ENCODE measurements at regions not wholly inside any gene's neighbourhood (a gene's known extent, or its start where the extent isn't known, plus 50 kb on each side); places are given as distances from the start of the nearest gene placed in this dataset.

DNA sequence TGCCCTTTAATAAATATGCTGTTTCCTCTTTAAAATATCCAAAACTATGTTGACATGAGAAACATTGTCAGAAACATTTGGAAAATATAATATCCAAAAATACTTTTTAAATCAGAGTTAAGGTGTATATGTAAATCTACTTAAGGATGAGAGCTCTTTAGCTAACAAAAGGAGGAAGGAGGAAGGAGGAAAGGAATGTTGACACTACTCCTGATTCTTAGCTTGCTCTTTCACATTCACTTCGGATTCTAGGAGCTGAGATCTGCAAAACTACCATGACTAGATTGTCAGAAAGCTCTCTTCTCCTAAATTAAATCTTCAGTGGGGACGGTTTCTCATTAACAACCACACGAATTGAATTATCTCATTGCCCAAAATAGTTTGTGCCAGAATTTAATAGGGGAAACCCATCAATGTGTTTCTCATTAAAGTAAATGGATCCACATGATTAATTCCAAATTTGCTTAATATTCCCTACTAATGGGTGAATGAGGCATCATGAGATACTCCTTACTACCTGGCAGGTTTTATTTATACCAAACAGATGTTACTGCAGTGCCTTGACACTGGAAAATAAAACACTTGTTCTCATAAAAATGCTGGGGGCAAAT is 509.1 kb downstream of the MBD2 start:
- TF ChIP-seq, protein P1, sequence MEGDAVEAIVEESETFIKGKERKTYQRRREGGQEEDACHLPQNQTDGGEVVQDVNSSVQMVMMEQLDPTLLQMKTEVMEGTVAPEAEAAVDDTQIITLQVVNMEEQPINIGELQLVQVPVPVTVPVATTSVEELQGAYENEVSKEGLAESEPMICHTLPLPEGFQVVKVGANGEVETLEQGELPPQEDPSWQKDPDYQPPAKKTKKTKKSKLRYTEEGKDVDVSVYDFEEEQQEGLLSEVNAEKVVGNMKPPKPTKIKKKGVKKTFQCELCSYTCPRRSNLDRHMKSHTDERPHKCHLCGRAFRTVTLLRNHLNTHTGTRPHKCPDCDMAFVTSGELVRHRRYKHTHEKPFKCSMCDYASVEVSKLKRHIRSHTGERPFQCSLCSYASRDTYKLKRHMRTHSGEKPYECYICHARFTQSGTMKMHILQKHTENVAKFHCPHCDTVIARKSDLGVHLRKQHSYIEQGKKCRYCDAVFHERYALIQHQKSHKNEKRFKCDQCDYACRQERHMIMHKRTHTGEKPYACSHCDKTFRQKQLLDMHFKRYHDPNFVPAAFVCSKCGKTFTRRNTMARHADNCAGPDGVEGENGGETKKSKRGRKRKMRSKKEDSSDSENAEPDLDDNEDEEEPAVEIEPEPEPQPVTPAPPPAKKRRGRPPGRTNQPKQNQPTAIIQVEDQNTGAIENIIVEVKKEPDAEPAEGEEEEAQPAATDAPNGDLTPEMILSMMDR (IDR thresholded peaks at IDR 0.05; ENCODE audit: low read length, missing control alignments): no peak
- no peak overlapping the region for H3K4me3 ChIP-seq (replicated peaks; ENCODE audit: low read depth, low read length)
- no peak for DNase-seq (ENCODE audit: low read depth)

GRCh38 chr18:53710080-53710479 is 514.4 kb downstream of the MBD2 start:
- TF ChIP-seq, protein P1 (IDR thresholded peaks at IDR 0.05; ENCODE audit: low read length, missing control alignments): no peak
- H3K4me3 ChIP-seq (replicated peaks; ENCODE audit: low read depth, low read length): no peak overlapping the region
- no peak for DNase-seq (ENCODE audit: low read depth)

- H3K4me3 ChIP-seq (replicated peaks; ENCODE audit: low read depth, low read length): no peak overlapping the region
- no peak for DNase-seq (ENCODE audit: low read depth)
- TF ChIP-seq, protein P1 (IDR thresholded peaks at IDR 0.05; ENCODE audit: low read length, missing control alignments): no peak
Measured at GRCh38 chr18:53702480-53702879, 522.0 kb downstream of the MBD2 start.

GRCh38 chr18:53701697-53702096 is 522.8 kb downstream of the MBD2 start:
- TF ChIP-seq, protein P1 (IDR thresholded peaks at IDR 0.05; ENCODE audit: low read length, missing control alignments): no peak
- DNase-seq (ENCODE audit: low read depth): no peak
- H3K4me3 ChIP-seq (replicated peaks; ENCODE audit: low read depth, low read length): no peak overlapping the region

DNA sequence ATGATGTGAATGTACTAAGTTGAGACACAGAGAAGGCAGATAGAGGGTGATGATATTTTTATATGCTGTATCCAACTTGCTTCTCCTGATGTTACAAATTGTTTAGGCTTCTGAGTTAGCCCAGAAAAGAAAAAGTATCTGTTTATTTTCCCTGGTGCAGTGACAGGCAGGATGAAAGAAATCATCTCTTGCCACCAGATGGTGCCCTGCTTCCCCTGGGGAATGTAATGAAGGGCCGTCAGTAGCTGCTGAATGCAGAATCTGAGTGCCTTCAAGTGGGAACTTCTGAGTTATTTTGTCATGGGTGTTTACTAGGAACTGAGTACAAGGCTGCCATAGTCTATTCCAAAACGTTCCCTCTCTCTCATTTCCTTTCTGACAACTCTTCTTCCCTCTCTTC is 525.6 kb downstream of the MBD2 start:
- peak; percentile 63 for DNase-seq (ENCODE audit: low read depth)
- TF ChIP-seq, protein P1 (IDR thresholded peaks at IDR 0.05; ENCODE audit: low read length, missing control alignments): peak; percentile 76

GRCh38 chr18:53689886-53690285 is 534.6 kb downstream of the MBD2 start:
- DNase-seq (ENCODE audit: low read depth): no peak
- TF ChIP-seq, protein P1 (IDR thresholded peaks at IDR 0.05; ENCODE audit: low read length, missing control alignments): no peak
- no peak overlapping the region for H3K4me3 ChIP-seq (replicated peaks; ENCODE audit: low read depth, low read length)

More for the DNA sequence above, 525.6 kb downstream of the MBD2 start:
- H3K4me3 ChIP-seq (replicated peaks; ENCODE audit: low read depth, low read length): no peak overlapping the region

DNA sequence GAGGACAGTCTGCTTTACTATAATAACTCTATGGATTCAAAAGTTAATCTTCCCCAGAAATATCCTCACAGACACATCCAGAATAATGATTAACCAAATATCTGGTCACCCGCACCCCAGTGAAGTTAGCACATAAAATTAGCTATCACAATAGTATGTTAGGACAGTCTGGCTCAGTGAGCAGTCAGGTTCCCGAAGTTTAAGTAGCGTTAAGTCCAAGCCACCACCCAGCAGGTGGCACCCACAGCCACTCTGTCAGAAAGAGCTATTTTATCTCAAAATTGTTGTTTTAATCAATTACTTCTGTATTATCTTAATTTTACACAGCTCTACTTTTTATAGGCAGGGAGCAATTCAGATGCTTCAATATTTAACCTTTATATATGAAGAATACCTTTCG is 537.5 kb downstream of the MBD2 start:
- TF ChIP-seq, protein P1 (IDR thresholded peaks at IDR 0.05; ENCODE audit: low read length, missing control alignments): no peak
- no peak overlapping the region for H3K4me3 ChIP-seq (replicated peaks; ENCODE audit: low read depth, low read length)
- no peak for DNase-seq (ENCODE audit: low read depth)

Measured in fibroblast of pulmonary artery (primary cell).